ENCODE measurements at regions not wholly inside any gene's neighbourhood (a gene's known extent, or its start where the extent isn't known, plus 50 kb on each side); places are given as distances from the start of the nearest gene placed in this dataset.
"Not testable (repeated sequence)": the region's sequence is repeated elsewhere in the genome, so short reads cannot be mapped to it uniquely, and the experiment has no call there.

DNA sequence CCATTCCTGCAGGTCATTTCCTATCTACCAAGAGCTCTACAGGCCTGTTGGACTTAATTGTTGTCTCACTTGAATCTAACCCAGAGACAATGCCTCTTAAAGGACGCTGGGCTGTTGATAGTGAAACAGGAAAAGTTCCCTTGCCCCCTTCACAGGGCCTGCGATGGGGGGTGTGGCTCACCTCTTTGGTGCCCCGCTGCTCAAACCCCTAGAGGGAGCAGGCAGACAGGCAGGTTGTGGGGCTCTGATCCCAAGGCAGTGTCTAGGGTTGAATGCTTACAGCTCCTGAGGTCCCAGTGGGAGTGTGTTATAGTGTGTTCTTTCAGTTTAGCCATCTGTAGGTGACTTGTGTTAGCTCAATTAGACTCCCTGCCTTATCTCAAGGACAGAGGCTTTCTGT is 68.0 kb downstream of the OTOR start:
- Histone ChIP-seq H3K27me3 (ENCODE audit: low read length) (no peaks in the 10 kb centered on the region), H3K4me1 (ENCODE audit: low read length) (no peaks in the 10 kb centered on the region)
- DNase-seq, result no peak

DNA sequence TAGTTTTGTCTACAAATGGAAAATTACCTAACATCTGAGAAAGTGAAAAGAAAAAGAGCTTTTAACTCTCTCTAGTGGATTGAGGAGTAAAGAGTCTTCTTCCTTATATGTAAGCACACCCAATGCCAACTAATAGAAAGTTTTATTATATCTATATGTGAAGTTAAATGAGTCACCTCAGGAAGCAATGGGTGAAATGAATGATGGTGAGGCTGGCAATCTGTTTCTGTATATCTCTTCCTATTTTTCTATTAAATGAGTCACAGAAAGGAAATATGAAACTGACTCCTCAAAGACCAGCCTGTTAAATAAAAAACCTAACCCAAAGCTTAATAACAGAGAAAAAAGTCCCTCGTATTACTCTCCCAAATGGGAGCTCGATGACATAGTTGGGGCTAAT is 71.3 kb downstream of the OTOR start:
- Histone ChIP-seq H3K4me3 (ENCODE audit: low read length) (no peak overlapping the region), H3K4me1 (ENCODE audit: low read length) (no peaks in the 10 kb centered on the region), H3K9me3 (ENCODE audit: low read length) (no peaks in the 10 kb centered on the region), H3K9ac (ENCODE audit: low read length) (no peak overlapping the region), H4K20me1 (ENCODE audit: insufficient read depth, low read depth, low read length) (no peaks in the 10 kb centered on the region), H3K79me2 (ENCODE audit: low read length) (no peaks in the 10 kb centered on the region), H3K9me2 (replicated peaks; ENCODE audit: insufficient read depth, low read length) (no peaks in the 10 kb centered on the region), H3K36me3 (ENCODE audit: insufficient read depth, low read length) (no peaks in the 10 kb centered on the region), H2AFZ (ENCODE audit: low read length) (no peak overlapping the region), H3K27ac (ENCODE audit: low read length) (no peak overlapping the region), H3K4me2 (ENCODE audit: low read depth, low read length, poor library complexity, severe bottlenecking) (no peak overlapping the region), H3K27me3 (ENCODE audit: low read length) (no peaks in the 10 kb centered on the region)
- DNase-seq, result no peak

More for the DNA sequence above, 68.0 kb downstream of the OTOR start:
- H3K9ac ChIP-seq (ENCODE audit: low read length), result no peak overlapping the region
- H3K79me2 ChIP-seq (ENCODE audit: low read length), result no peaks in the 10 kb centered on the region
- H3K4me2 ChIP-seq (ENCODE audit: low read depth, low read length, poor library complexity, severe bottlenecking), result no peak overlapping the region
- no peaks in the 10 kb centered on the region for H4K20me1 ChIP-seq (ENCODE audit: insufficient read depth, low read depth, low read length)
- no peak overlapping the region for H3K4me3 ChIP-seq (ENCODE audit: low read length)
- H3K27ac ChIP-seq (ENCODE audit: low read length), result no peak overlapping the region
- no peak overlapping the region for H2AFZ ChIP-seq (ENCODE audit: low read length)
- H3K36me3 ChIP-seq (ENCODE audit: insufficient read depth, low read length), result no peaks in the 10 kb centered on the region
- H3K9me3 ChIP-seq (ENCODE audit: low read length), result no peaks in the 10 kb centered on the region
- no peaks in the 10 kb centered on the region for H3K9me2 ChIP-seq (replicated peaks; ENCODE audit: insufficient read depth, low read length)

DNA sequence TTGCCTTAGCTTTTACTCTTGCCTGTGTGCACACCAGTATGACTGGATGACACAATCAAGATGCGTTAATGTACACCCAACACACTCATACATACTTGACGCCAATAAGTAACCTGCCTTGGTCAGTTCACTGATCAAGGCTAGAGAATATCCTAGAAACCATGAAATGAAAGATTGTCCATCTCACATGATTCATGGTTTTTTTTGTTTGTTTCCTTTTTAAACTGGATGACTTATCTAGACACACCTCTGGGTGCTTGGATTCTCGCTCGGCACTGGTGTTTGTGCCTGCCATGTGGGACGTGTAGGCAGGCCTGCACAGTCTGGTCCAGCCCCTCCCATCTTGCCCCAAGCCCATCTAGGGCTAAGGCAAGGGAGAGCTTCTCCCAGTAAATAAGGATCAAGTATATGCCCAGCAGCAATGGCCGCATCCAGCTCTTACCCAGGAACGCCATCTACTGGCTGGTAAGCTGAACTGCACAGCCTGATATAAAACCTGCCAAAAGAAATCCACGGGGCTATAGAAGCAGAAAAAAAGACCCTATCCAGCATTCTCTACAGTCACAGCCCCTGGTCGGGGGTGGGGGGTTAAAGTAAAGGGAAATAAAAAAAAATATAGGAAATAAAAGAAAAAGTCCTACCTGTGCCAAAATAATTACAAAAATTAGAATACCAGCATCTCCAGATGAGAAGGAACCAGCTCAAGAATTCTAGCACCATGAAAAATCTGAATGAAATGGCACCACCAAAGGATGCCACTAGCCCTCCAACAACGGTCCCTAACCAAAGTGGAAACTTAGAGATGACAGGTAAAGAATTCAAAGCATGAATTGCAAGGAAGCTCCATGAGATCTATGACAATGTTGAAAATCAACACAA is 73.3 kb downstream of the OTOR start:
- Histone ChIP-seq H3K4me2 (ENCODE audit: low read depth, low read length, poor library complexity, severe bottlenecking) (no peak overlapping the region), H2AFZ (ENCODE audit: low read length) (no peak overlapping the region), H3K9me2 (replicated peaks; ENCODE audit: insufficient read depth, low read length) (no peaks in the 10 kb centered on the region), H3K27ac (ENCODE audit: low read length) (no peak overlapping the region), H3K4me1 (ENCODE audit: low read length) (no peaks in the 10 kb centered on the region), H3K79me2 (ENCODE audit: low read length) (no peaks in the 10 kb centered on the region), H3K4me3 (ENCODE audit: low read length) (no peak overlapping the region), H4K20me1 (ENCODE audit: insufficient read depth, low read depth, low read length) (no peaks in the 10 kb centered on the region), H3K9me3 (ENCODE audit: low read length) (no peaks in the 10 kb centered on the region), H3K9ac (ENCODE audit: low read length) (no peak overlapping the region), H3K36me3 (ENCODE audit: insufficient read depth, low read length) (no peaks in the 10 kb centered on the region), H3K27me3 (ENCODE audit: low read length) (no peaks in the 10 kb centered on the region)
- DNase-seq, result peak; percentile 81

GRCh38 chr20:16824664-16825063 is 76.5 kb downstream of the OTOR start:
- H3K4me2 ChIP-seq (ENCODE audit: low read depth, low read length, poor library complexity, severe bottlenecking), result no peak overlapping the region
- H3K36me3 ChIP-seq (ENCODE audit: insufficient read depth, low read length), result no peaks in the 10 kb centered on the region
- H3K4me3 ChIP-seq (ENCODE audit: low read length), result no peak overlapping the region
- no peak overlapping the region for H3K27ac ChIP-seq (ENCODE audit: low read length)
- H2AFZ ChIP-seq (ENCODE audit: low read length), result no peak overlapping the region
- no peaks in the 10 kb centered on the region for H3K27me3 ChIP-seq (ENCODE audit: low read length)
- no peaks in the 10 kb centered on the region for H3K4me1 ChIP-seq (ENCODE audit: low read length)
- no peaks in the 10 kb centered on the region for H3K9me2 ChIP-seq (replicated peaks; ENCODE audit: insufficient read depth, low read length)
- no peaks in the 10 kb centered on the region for H4K20me1 ChIP-seq (ENCODE audit: insufficient read depth, low read depth, low read length)
- no peak for DNase-seq
- H3K79me2 ChIP-seq (ENCODE audit: low read length), result no peaks in the 10 kb centered on the region
- no peak overlapping the region for H3K9ac ChIP-seq (ENCODE audit: low read length)
- no peaks in the 10 kb centered on the region for H3K9me3 ChIP-seq (ENCODE audit: low read length)

DNA sequence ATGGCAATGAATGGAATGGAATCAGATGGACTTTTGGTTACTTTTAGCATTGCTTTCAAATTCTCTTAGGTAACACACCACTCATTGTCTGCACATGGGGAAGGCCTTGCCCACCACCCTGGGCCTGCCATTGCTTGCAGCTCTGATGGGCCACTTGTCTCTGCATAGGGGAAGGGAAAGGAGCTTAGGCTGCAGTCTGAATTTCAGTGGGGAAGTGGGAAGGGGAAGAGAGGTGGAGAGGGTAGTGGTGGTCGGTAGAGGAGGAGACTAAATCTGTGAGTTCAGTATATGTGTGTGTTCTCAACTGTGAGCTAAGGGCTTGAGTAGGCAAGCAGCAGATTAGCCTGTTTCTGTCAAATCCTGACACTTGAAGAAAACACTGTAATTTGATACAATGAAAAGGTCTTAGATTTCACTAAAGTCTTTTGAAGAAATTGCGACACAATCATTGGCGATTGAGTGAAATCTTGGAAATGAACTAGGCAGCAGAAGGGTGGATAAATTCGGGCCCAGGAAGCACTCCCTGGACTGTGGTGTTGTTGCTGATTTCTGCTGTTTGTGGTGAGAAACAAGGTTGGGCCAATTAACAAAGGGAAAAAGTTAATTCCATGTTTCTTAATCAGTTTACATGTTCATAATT is 80.6 kb downstream of the OTOR start:
- Histone ChIP-seq H4K20me1 (ENCODE audit: insufficient read depth, low read depth, low read length) (no peaks in the 10 kb centered on the region), H3K4me2 (ENCODE audit: low read depth, low read length, poor library complexity, severe bottlenecking) (no peak overlapping the region), H3K9me2 (replicated peaks; ENCODE audit: insufficient read depth, low read length) (no peaks in the 10 kb centered on the region), H3K4me1 (ENCODE audit: low read length) (no peaks in the 10 kb centered on the region), H3K4me3 (ENCODE audit: low read length) (no peak overlapping the region), H3K36me3 (ENCODE audit: insufficient read depth, low read length) (no peaks in the 10 kb centered on the region), H3K27ac (ENCODE audit: low read length) (no peak overlapping the region), H2AFZ (ENCODE audit: low read length) (no peak overlapping the region), H3K27me3 (ENCODE audit: low read length) (no peaks in the 10 kb centered on the region), H3K9ac (ENCODE audit: low read length) (no peak overlapping the region), H3K79me2 (ENCODE audit: low read length) (no peaks in the 10 kb centered on the region), H3K9me3 (ENCODE audit: low read length) (no peaks in the 10 kb centered on the region)
- no peak for DNase-seq

- H3K4me2 ChIP-seq (ENCODE audit: low read depth, low read length, poor library complexity, severe bottlenecking); H4K20me1 ChIP-seq (ENCODE audit: insufficient read depth, low read depth, low read length): not testable (repeated sequence)
Observed at GRCh38 chr20:16835690-16836089, 87.5 kb downstream of the OTOR start.

GRCh38 chr20:16842486-16843120 is 94.4 kb downstream of the OTOR start:
- Histone ChIP-seq H3K9ac (ENCODE audit: low read length) (no peak overlapping the region), H3K36me3 (ENCODE audit: insufficient read depth, low read length) (no peaks in the 10 kb centered on the region), H4K20me1 (ENCODE audit: insufficient read depth, low read depth, low read length) (no peaks in the 10 kb centered on the region), H3K4me1 (ENCODE audit: low read length) (no peaks in the 10 kb centered on the region), H3K79me2 (ENCODE audit: low read length) (no peaks in the 10 kb centered on the region), H3K27me3 (ENCODE audit: low read length) (no peaks in the 10 kb centered on the region), H2AFZ (ENCODE audit: low read length) (no peak overlapping the region), H3K4me3 (ENCODE audit: low read length) (no peak overlapping the region), H3K27ac (ENCODE audit: low read length) (no peak overlapping the region), H3K9me2 (replicated peaks; ENCODE audit: insufficient read depth, low read length) (no peaks in the 10 kb centered on the region), H3K4me2 (ENCODE audit: low read depth, low read length, poor library complexity, severe bottlenecking) (no peak overlapping the region), H3K9me3 (ENCODE audit: low read length) (no peaks in the 10 kb centered on the region)
- no peak for DNase-seq

More at GRCh38 chr20:16835690-16836089, 87.5 kb downstream of the OTOR start:
- not testable (repeated sequence) for H3K36me3 ChIP-seq (ENCODE audit: insufficient read depth, low read length); H3K79me2 ChIP-seq (ENCODE audit: low read length); H3K4me3 ChIP-seq (ENCODE audit: low read length); H3K9me3 ChIP-seq (ENCODE audit: low read length); H2AFZ ChIP-seq (ENCODE audit: low read length); DNase-seq; H3K4me1 ChIP-seq (ENCODE audit: low read length); H3K27ac ChIP-seq (ENCODE audit: low read length); H3K9me2 ChIP-seq (replicated peaks; ENCODE audit: insufficient read depth, low read length); H3K27me3 ChIP-seq (ENCODE audit: low read length); H3K9ac ChIP-seq (ENCODE audit: low read length)

DNA sequence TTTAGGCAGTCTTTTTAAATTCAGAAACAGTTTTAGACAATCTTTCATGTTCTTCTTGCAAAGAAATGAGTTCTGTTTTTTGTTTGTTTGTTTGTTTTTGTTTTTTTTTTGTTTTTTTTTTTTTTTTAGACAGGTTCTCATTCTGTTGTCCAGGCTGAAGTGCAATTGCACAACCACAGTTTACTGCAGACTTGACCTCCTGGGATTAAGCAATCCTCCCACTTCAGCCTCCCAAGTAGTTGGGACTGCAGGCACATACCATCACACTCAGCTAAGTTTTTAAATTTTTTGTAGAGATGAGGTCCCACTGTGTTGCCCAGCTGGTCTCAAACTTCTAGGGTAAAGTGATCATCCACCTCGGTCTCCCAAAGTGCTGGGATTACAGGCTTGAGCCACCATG is 96.2 kb downstream of the OTOR start:
- Histone ChIP-seq H3K36me3 (ENCODE audit: insufficient read depth, low read length) (no peaks in the 10 kb centered on the region), H3K9ac (ENCODE audit: low read length) (no peak overlapping the region), H3K4me2 (ENCODE audit: low read depth, low read length, poor library complexity, severe bottlenecking) (no peak overlapping the region), H2AFZ (ENCODE audit: low read length) (no peak overlapping the region), H3K79me2 (ENCODE audit: low read length) (no peaks in the 10 kb centered on the region), H3K4me1 (ENCODE audit: low read length) (no peaks in the 10 kb centered on the region), H3K4me3 (ENCODE audit: low read length) (no peak overlapping the region), H3K9me3 (ENCODE audit: low read length) (no peaks in the 10 kb centered on the region), H3K27me3 (ENCODE audit: low read length) (no peaks in the 10 kb centered on the region), H4K20me1 (ENCODE audit: insufficient read depth, low read depth, low read length) (no peaks in the 10 kb centered on the region), H3K9me2 (replicated peaks; ENCODE audit: insufficient read depth, low read length) (no peaks in the 10 kb centered on the region), H3K27ac (ENCODE audit: low read length) (no peak overlapping the region)
- no peak for DNase-seq
